Stimulated activated CD4-positive, alpha-beta T cell treated with anti-CD3 and anti-CD28 coated beads, Interleukin-15, amount 100 ng/mL, for 24 hours (primary cell): ENCODE measurements at regions not wholly inside any gene's neighbourhood (a gene's known extent, or its start where the extent isn't known, plus 50 kb on each side); places are given as distances from the start of the nearest gene placed in this dataset.
"Not testable (repeated sequence)": the region's sequence is repeated elsewhere in the genome, so short reads cannot be mapped to it uniquely, and the experiment has no call there.

ENCODE experiments used
- DNase-seq: peaks from one replicate; pipeline ENCODE4 v3.0.0-alpha.2; 2020

GRCh38 chr3:193909387-193909786 is 226.6 kb upstream of the HES1 start:
- DNase-seq, result no peak

DNA sequence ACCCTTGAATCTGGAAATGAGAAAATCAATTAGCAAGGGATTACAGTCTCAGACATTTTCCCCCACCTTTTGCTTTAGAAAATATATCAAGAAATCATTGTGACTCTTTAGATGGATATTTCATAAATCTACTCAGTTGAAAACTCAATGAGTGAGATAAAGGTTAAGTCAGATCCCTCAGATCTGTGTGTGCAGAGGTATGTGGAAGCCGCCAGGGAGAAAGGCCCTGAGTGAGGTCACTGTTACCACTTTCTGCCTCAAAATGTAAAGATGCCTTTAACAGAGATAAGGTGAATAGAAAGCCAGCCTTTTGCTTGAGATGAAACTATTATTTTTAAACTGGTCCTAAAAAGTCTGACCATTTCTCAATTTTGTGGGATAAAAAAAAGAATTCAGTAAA is 225.6 kb upstream of the HES1 start:
- no peak for DNase-seq

DNA sequence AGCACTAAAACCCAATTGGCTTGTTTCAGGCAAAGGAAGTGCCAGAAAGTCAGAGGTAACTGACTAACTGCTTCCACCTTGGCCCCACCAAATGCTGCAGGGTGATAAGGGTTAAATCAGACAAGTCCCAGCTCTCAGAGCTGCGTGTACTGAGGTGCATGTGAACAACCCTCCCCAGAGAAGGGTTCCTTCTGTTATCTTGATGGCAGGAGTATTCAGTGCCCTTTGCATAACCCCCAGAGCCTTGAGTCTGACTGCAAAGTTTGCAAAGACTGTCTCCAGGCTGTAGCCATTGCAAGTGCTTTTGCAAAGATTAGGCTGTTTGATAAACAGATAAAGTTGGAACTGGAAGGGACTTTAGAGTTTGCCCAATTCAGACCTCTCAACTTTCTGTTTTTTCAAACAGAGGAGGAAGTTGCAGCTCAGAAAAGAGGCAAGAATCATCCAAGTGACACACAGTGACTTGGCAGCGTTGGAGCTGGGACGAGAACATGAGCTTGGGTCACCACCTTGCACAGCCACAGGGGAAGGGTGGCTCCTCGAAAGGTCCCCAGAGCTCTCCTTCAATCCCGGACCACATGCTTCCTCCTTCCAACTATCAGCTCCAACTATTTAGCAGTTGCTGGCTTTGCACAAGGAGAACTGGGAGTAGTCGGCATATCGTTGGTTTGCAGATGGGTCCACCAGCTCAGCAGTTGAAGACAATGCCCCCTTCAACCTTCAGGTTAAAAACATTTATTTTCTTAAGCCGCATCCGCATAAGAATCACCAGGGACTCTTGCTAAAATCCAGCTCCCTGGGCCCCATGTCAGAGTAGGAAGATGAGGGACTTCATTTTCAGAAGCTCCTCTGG is 224.8 kb upstream of the HES1 start:
- DNase-seq, result peak; percentile 11

- DNase-seq, result no peak
These were observed 224.1 kb upstream of the HES1 start for GRCh38 chr3:193911784-193912340.

- no peak for DNase-seq
These were observed 223.2 kb upstream of the HES1 start for GRCh38 chr3:193912621-193913178.

- no peak for DNase-seq
These were observed 221.3 kb upstream of the HES1 start for GRCh38 chr3:193914602-193915001.

- DNase-seq, result no peak
These were observed 220.8 kb upstream of the HES1 start for GRCh38 chr3:193915099-193915498.

DNA sequence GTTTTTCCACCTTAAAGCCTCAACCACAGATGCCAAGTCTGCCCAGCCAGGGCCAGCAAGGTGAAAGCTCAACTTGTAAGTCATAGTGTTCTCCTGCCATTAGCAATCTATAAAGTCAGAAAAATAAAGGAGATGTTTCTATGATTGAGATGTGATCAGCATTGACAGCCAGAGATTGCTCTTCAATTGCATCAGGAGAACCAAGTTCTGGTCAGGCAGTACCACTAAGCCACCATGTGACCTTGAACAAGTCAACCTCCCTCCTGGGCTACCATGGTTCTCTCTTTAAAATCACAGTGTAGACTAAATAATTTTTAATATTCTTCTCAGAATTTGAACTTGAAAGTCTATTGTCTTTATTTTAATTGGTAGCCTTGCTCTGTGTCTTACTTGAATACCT is 220.3 kb upstream of the HES1 start:
- no peak for DNase-seq

DNA sequence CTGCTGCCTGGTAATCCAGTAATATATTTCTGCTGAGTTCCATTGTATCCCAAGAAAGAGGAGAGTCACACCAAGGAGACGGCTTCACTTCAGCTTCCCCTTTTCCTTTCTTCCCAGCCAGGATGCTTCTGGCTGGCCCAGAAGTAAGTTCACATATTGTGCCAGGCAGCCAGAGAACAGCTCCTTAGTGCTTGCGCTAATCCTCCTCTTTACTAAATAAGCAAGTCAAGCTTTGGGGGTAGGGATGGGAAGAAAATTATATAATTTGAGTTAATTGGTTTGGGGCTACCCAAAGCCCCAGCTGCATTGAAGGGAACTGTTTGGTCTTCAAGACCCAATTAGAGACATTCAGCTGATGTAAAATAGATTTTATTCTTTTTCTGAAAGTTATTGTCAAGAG is 218.8 kb upstream of the HES1 start:
- DNase-seq, result no peak

DNA sequence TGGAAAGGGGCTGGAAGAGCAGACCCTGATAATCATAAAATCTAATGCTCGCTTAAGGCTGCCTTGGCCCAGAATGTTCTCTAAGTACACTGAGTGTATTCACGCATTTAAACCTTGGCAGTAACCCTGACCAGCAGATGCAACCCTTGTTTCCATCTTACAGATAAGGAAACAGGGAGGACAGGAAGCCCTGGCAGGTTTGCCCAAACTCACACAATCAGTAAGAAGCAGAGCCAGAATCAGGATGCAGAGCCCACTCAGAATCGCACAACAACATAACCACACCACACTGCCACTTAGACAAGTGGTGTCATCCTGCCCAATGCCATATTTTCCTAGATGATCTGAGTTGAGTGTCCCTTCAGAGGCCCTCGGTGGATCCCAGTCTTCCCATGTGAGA is 214.5 kb upstream of the HES1 start:
- DNase-seq, result no peak

- DNase-seq, result no peak
These were observed 213.7 kb upstream of the HES1 start for GRCh38 chr3:193922034-193922774.

GRCh38 chr3:193923958-193924357 is 212.0 kb upstream of the HES1 start:
- DNase-seq, result not testable (repeated sequence)

GRCh38 chr3:193926071-193926470 is 209.9 kb upstream of the HES1 start:
- DNase-seq, result not testable (repeated sequence)

GRCh38 chr3:193927413-193928206 is 208.3 kb upstream of the HES1 start:
- DNase-seq, result not testable (repeated sequence)

- DNase-seq, result no peak
These were observed 207.4 kb upstream of the HES1 start for GRCh38 chr3:193928354-193929209.

DNA sequence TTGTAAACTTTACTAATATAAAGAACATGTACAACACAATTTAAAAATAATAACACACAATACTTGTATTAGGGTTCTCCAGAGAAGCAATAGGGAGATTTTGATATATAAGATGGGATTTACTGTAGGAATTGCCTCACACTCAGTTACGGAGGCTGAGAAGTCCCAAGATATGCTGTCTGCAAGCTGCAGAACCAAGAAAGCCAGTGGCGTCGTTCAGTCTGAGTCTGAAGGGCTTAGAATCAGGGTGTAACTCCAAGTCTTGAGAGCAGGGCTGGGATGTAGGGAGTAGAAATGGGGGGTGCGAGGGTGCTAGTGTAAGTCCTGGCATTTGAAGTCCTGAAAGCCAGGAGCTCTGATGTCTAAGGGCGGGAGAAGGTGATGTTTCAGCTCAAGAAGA is 206.6 kb upstream of the HES1 start:
- no peak for DNase-seq

GRCh38 chr3:193929921-193930646 is 205.9 kb upstream of the HES1 start:
- DNase-seq, result no peak

DNA sequence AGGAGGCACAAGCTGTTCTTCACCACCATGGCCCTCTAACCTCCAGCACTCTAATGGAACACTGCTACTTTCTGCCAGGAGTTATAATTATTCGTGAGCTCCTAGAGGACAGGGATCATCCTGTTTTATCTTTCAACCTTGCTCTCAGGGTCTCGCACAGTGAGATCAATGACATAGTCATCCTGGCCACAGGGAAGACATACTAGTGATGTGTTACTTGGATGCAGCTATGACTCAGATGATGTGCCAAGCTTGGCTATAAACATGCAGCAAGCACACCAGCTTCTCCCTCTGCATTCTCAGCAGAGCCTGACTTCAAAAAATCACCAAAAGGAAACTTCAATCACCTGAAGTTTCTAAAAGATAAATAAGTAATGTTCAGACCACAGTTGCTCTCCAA is 203.8 kb upstream of the HES1 start:
- no peak for DNase-seq

DNA sequence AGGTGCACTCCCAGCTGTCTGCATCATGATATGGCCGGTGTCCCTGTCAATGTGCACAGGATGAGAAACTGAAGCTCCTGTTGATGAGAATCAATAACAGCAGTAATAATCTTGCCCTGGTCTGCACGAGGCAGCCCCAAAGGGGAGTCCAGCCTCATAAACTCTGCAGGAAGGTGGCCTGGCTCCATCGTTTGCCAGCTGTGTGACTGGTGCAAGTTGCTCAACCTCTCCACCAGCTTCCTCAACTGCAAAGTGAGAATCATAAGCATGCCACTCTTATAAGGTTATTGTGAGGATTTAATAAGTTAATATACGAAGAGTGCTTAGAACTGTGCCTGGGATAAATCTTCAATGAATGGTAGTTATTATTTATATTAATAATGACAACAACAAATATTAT is 203.4 kb upstream of the HES1 start:
- no peak for DNase-seq

DNA sequence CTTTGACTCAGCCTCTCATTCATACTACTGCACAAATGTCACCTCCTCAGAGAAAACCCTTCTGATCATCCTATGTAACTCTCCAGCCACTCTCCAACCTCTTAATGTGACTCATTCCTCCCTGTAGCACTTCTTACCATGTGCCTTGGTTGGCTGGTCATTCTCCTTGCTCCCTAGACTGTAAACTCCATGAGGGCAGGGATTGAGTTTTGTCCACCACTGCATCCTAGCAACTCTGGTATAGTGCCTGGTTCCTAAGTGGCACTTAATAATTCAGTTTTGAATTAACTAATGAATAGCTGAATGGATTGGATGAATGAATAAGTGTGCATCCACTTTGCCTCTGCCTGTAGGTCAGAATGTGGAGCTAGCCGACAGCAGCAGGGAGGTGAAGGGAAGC is 202.5 kb upstream of the HES1 start:
- DNase-seq, result no peak

- DNase-seq, result no peak
These were observed 200.0 kb upstream of the HES1 start for GRCh38 chr3:193935916-193936315.
